Duodenal mucosa (tissue), 2 donors: ENCODE measurements at regions not wholly inside any gene's neighbourhood (a gene's known extent, or its start where the extent isn't known, plus 50 kb on each side); places are given as distances from the start of the nearest gene placed in this dataset.

ENCODE experiments used
- H3K27ac ChIP-seq: one replicate; pipeline ENCODE4 v1.7.0; 2013; ENCODE audit warnings: low read depth, low read length
- H3K27me3 ChIP-seq, 2 donors: one replicate each; pipeline ENCODE4 v1.7.0; 2013; ENCODE audit warnings: low read length in 2 of 2, control low read depth in 1 of 2; ENCODE audit not compliant: insufficient read depth in 2 of 2, control insufficient read depth in 1 of 2
- H3K36me3 ChIP-seq, 2 donors: one replicate each; pipeline ENCODE4 v1.7.0; 2013; ENCODE audit warnings: low read length in 2 of 2, control low read depth in 1 of 2; ENCODE audit not compliant: insufficient read depth in 2 of 2, control insufficient read depth in 1 of 2
- H3K4me1 ChIP-seq, 2 donors: one replicate each; pipeline ENCODE4 v1.7.0; 2013; ENCODE audit warnings: low read length in 2 of 2, control low read depth in 1 of 2; ENCODE audit not compliant: insufficient read depth in 2 of 2, control insufficient read depth in 1 of 2
- H3K4me3 ChIP-seq, 2 donors: one replicate each; pipeline ENCODE4 v1.7.0; 2013; ENCODE audit warnings: low read length in 2 of 2, low read depth in 1 of 2
- H3K9ac ChIP-seq, 2 donors: one replicate each; pipeline ENCODE4 v1.7.0; 2013; ENCODE audit warnings: low read length in 2 of 2, low read depth in 1 of 2
- H3K9me3 ChIP-seq, 2 donors: one replicate each; pipeline ENCODE4 v1.7.0; 2013; ENCODE audit warnings: low read length in 2 of 2, control low read depth in 1 of 2; ENCODE audit not compliant: control insufficient read depth in 1 of 2

GRCh38 chr15:25239471-25240345, 199.1 kb downstream of the UBE3A start:
- H3K9me3 ChIP-seq = peaks cover 49 to 56% of the 10 kb centered on the region in 2 donors
- no peaks in the 10 kb centered on the region for H3K4me1 ChIP-seq
- no peaks in the 10 kb centered on the region for H3K27me3 ChIP-seq
- H3K27ac ChIP-seq = no peak overlapping the region
- H3K36me3 ChIP-seq = no peaks in the 10 kb centered on the region
- no peak overlapping the region for H3K9ac ChIP-seq
- no peak overlapping the region for H3K4me3 ChIP-seq

GRCh38 chr15:25240461-25241021, 198.3 kb downstream of the UBE3A start:
- Histone ChIP-seq H3K9me3 (peaks cover 53 to 55% of the 10 kb centered on the region in 2 donors), H3K36me3 (no peaks in the 10 kb centered on the region), H3K4me1 (no peaks in the 10 kb centered on the region), H3K9ac (no peak overlapping the region), H3K4me3 (no peak overlapping the region), H3K27ac (no peak overlapping the region), H3K27me3 (no peaks in the 10 kb centered on the region)

GRCh38 chr15:25241241-25241801, 197.5 kb downstream of the UBE3A start:
- no peak overlapping the region for H3K27ac ChIP-seq
- H3K9me3 ChIP-seq = peaks cover 55 to 58% of the 10 kb centered on the region in 2 donors
- H3K36me3 ChIP-seq = no peaks in the 10 kb centered on the region

GRCh38 chr15:25242166-25242879, 196.5 kb downstream of the UBE3A start:
- Histone ChIP-seq H3K4me3 (no peak overlapping the region), H3K27ac (no peak overlapping the region), H3K9me3 (peaks cover 52 to 59% of the 10 kb centered on the region in 2 donors), H3K27me3 (no peaks in the 10 kb centered on the region), H3K36me3 (no peaks in the 10 kb centered on the region), H3K4me1 (no peaks in the 10 kb centered on the region), H3K9ac (no peak overlapping the region)

More at GRCh38 chr15:25241241-25241801, 197.5 kb downstream of the UBE3A start:
- Histone ChIP-seq H3K9ac (no peak overlapping the region), H3K4me3 (no peak overlapping the region), H3K4me1 (no peaks in the 10 kb centered on the region), H3K27me3 (no peaks in the 10 kb centered on the region)

- Histone ChIP-seq H3K9me3 (peaks cover 52 to 55% of the 10 kb centered on the region in 2 donors), H3K36me3 (no peaks in the 10 kb centered on the region), H3K4me3 (no peak overlapping the region), H3K27ac (no peak overlapping the region), H3K27me3 (no peaks in the 10 kb centered on the region), H3K9ac (no peak overlapping the region), H3K4me1 (no peaks in the 10 kb centered on the region)
Observed at GRCh38 chr15:25242957-25243799, 195.6 kb downstream of the UBE3A start.

- Histone ChIP-seq H3K4me1 (no peaks in the 10 kb centered on the region), H3K4me3 (no peak overlapping the region), H3K27ac (no peak overlapping the region), H3K36me3 (no peaks in the 10 kb centered on the region), H3K9ac (no peak overlapping the region), H3K27me3 (no peaks in the 10 kb centered on the region), H3K9me3 (peaks cover 47 to 54% of the 10 kb centered on the region in 2 donors)
Observed at GRCh38 chr15:25243800-25244097, 195.1 kb downstream of the UBE3A start.

GRCh38 chr15:25244731-25245585, 193.9 kb downstream of the UBE3A start:
- H3K9me3 ChIP-seq = peaks cover 49 to 53% of the 10 kb centered on the region in 2 donors
- no peak overlapping the region for H3K4me3 ChIP-seq
- no peak overlapping the region for H3K9ac ChIP-seq
- H3K36me3 ChIP-seq = no peaks in the 10 kb centered on the region
- H3K27me3 ChIP-seq = no peaks in the 10 kb centered on the region
- H3K4me1 ChIP-seq = no peaks in the 10 kb centered on the region
- no peak overlapping the region for H3K27ac ChIP-seq

GRCh38 chr15:25245801-25246622, 192.8 kb downstream of the UBE3A start:
- peaks cover 45 to 53% of the 10 kb centered on the region in 2 donors for H3K9me3 ChIP-seq
- no peaks in the 10 kb centered on the region for H3K4me1 ChIP-seq
- H3K4me3 ChIP-seq = no peak overlapping the region
- no peaks in the 10 kb centered on the region for H3K27me3 ChIP-seq
- no peaks in the 10 kb centered on the region for H3K36me3 ChIP-seq
- no peak overlapping the region for H3K27ac ChIP-seq
- H3K9ac ChIP-seq = no peak overlapping the region
